HCT116 (cell line): ENCODE measurements at regions not wholly inside any gene's neighbourhood (a gene's known extent, or its start where the extent isn't known, plus 50 kb on each side); places are given as distances from the start of the nearest gene placed in this dataset.

Source experiments
- CEBPB ChIP-seq: IDR thresholded peaks from 2 replicates; pipeline ENCODE4 v1.6.1; 2012; ENCODE audit warnings: low read depth
- EGR1 ChIP-seq: IDR thresholded peaks from 2 replicates; pipeline ENCODE4 v1.6.1; 2012; ENCODE audit warnings: low read depth
- EZH2 ChIP-seq: fragments of 200-600 bp; sonication (generic); IDR thresholded peaks from 2 replicates; pipeline ENCODE4 v1.6.1; 2017; ENCODE audit warnings: antibody characterized with exemption, mixed run types
- EZH2phosphoT487 ChIP-seq: fragments of 200-600 bp; IDR thresholded peaks from 2 replicates; pipeline ENCODE4 v1.6.1; 2018; ENCODE audit warnings: antibody characterized with exemption, borderline replicate concordance
- POLR2A ChIP-seq: IDR thresholded peaks from 2 replicates; pipeline ENCODE4 v1.7.0; 2011; ENCODE audit warnings: borderline replicate concordance; ENCODE audit not compliant: insufficient read depth, insufficient read length; ENCODE audit errors: extremely low read depth
- POLR2AphosphoS5 ChIP-seq: IDR thresholded peaks from 2 replicates; pipeline ENCODE4 v1.6.1; 2011; ENCODE audit warnings: mild to moderate bottlenecking, low read depth, low read length, moderate library complexity
- RAD21 ChIP-seq: IDR thresholded peaks from 2 replicates; pipeline ENCODE4 v1.6.1; 2012; ENCODE audit warnings: low read depth, mild to moderate bottlenecking
- SP1 ChIP-seq: IDR thresholded peaks from 2 replicates; pipeline ENCODE4 v1.6.1; 2012; ENCODE audit warnings: low read depth
- YY1 ChIP-seq: IDR thresholded peaks from 2 replicates; pipeline ENCODE4 v1.6.1; 2011; ENCODE audit warnings: low read length, low read depth, moderate library complexity, mild to moderate bottlenecking; ENCODE audit not compliant: insufficient replicate concordance; ENCODE audit errors: extremely low read depth
- ZFX ChIP-seq: fragments of 450-650 bp; IDR thresholded peaks from 2 replicates; pipeline ENCODE4 v1.6.1; 2017
- ZNF274 ChIP-seq: fragments of 200-500 bp; sonication (Bioruptor generic); IDR thresholded peaks from 2 replicates; pipeline ENCODE4 v1.6.1; 2014; ENCODE audit warnings: mild to moderate bottlenecking, low read depth, low read length, inconsistent platforms
- TF ChIP-seq, protein P1 (sequence below), 3 experiments: fragments of 200-600 bp in 1 of 3; sonication (generic) in 1 of 3; IDR thresholded peaks in 2 of 3; conservative IDR thresholded peaks in 1 of 3; 2 replicates each; pipeline ENCODE4 v1.5.1; 2012 to 2017; ENCODE audit warnings: low read depth in 2 of 3, low read length in 2 of 3, antibody characterized with exemption in 1 of 3, borderline replicate concordance in 1 of 3, control low read depth in 1 of 3, mild to moderate bottlenecking in 1 of 3, mixed read lengths in 1 of 3, mixed run types in 1 of 3, moderate library complexity in 1 of 3; ENCODE audit not compliant: insufficient read depth in 1 of 3
- TF ChIP-seq, protein P2 (sequence below): IDR thresholded peaks from 2 replicates; pipeline ENCODE4 v1.6.1; 2012
- TF ChIP-seq, protein P3 (sequence below): IDR thresholded peaks from 2 replicates; pipeline ENCODE4 v1.6.1; 2012; ENCODE audit warnings: low read depth

DNA sequence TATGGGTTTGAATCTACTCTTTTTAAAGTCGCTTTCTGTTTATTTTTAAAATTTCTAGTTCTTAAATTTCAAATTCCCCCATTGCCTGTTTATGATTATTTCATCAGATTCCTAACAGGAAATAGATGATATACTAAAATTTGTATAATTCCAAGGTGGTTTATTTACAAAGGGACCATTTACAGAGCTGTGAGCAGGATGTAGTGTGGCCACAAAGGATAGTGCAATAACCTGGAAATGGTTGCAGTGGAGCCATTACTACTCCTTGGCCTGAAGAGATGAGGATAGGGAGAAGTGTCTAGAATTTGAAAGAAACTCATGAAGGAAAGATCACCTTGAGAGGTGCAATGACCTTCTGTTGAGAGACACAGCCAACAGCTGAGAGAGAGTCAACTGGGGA, 58.5 kb upstream of the AP4E1 start:
- TF ChIP-seq, protein P1, sequence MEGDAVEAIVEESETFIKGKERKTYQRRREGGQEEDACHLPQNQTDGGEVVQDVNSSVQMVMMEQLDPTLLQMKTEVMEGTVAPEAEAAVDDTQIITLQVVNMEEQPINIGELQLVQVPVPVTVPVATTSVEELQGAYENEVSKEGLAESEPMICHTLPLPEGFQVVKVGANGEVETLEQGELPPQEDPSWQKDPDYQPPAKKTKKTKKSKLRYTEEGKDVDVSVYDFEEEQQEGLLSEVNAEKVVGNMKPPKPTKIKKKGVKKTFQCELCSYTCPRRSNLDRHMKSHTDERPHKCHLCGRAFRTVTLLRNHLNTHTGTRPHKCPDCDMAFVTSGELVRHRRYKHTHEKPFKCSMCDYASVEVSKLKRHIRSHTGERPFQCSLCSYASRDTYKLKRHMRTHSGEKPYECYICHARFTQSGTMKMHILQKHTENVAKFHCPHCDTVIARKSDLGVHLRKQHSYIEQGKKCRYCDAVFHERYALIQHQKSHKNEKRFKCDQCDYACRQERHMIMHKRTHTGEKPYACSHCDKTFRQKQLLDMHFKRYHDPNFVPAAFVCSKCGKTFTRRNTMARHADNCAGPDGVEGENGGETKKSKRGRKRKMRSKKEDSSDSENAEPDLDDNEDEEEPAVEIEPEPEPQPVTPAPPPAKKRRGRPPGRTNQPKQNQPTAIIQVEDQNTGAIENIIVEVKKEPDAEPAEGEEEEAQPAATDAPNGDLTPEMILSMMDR (IDR thresholded peaks at IDR 0.05 in 2 of 3, conservative IDR thresholded peaks at IDR 0.05 in 1 of 3; ENCODE audit: borderline replicate concordance in 1 of 3, insufficient read depth in 1 of 3, low read depth in 2 of 3, low read length in 2 of 3): no peak
- TF ChIP-seq POLR2AphosphoS5: no peak
- no peak for TF ChIP-seq ZFX
- TF ChIP-seq POLR2A: no peak
- TF ChIP-seq, protein P2, sequence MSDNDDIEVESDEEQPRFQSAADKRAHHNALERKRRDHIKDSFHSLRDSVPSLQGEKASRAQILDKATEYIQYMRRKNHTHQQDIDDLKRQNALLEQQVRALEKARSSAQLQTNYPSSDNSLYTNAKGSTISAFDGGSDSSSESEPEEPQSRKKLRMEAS: no peak
- no peak for TF ChIP-seq CEBPB
- TF ChIP-seq, protein P3, sequence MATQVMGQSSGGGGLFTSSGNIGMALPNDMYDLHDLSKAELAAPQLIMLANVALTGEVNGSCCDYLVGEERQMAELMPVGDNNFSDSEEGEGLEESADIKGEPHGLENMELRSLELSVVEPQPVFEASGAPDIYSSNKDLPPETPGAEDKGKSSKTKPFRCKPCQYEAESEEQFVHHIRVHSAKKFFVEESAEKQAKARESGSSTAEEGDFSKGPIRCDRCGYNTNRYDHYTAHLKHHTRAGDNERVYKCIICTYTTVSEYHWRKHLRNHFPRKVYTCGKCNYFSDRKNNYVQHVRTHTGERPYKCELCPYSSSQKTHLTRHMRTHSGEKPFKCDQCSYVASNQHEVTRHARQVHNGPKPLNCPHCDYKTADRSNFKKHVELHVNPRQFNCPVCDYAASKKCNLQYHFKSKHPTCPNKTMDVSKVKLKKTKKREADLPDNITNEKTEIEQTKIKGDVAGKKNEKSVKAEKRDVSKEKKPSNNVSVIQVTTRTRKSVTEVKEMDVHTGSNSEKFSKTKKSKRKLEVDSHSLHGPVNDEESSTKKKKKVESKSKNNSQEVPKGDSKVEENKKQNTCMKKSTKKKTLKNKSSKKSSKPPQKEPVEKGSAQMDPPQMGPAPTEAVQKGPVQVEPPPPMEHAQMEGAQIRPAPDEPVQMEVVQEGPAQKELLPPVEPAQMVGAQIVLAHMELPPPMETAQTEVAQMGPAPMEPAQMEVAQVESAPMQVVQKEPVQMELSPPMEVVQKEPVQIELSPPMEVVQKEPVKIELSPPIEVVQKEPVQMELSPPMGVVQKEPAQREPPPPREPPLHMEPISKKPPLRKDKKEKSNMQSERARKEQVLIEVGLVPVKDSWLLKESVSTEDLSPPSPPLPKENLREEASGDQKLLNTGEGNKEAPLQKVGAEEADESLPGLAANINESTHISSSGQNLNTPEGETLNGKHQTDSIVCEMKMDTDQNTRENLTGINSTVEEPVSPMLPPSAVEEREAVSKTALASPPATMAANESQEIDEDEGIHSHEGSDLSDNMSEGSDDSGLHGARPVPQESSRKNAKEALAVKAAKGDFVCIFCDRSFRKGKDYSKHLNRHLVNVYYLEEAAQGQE: no peak
- no peak for TF ChIP-seq YY1
- no peak for TF ChIP-seq EZH2phosphoT487
- TF ChIP-seq EGR1: no peak
- TF ChIP-seq ZNF274: no peak
- TF ChIP-seq EZH2: no peak
- no peak for TF ChIP-seq RAD21
- no peak for TF ChIP-seq SP1
